ENCODE measurements at regions not wholly inside any gene's neighbourhood (a gene's known extent, or its start where the extent isn't known, plus 50 kb on each side); places are given as distances from the start of the nearest gene placed in this dataset.

- no peak for DNase-seq (ENCODE audit: low read depth in 2 of 2)
Measured at GRCh38 chr12:92000597-92000996, 145.0 kb downstream of the BTG1 start.

GRCh38 chr12:91999823-92000222, 145.8 kb downstream of the BTG1 start:
- no peak for DNase-seq (ENCODE audit: low read depth in 2 of 2)

DNA sequence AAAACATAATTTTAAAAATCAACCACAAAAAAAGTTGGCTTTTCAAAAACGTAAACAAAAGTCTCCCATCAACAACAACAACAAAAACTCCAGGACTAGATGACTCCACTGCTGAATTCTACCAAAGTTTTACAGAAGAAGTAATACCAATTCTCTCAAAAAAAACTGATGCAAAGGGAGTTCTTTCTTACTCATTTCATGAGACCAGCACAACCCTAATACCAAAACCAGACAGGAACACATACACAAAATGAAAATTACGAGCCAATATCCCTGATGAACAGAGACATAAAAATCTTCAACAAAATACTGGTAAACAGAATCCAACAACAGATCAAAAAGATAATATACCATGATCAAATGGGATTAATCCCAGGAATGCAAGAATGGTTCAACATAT, 147.3 kb downstream of the BTG1 start:
- no peak for DNase-seq (ENCODE audit: low read depth in 2 of 2)

- no peak for DNase-seq (ENCODE audit: low read depth in 2 of 2)
Measured at GRCh38 chr12:91994208-91994797, 151.3 kb downstream of the BTG1 start.

- no peak for DNase-seq (ENCODE audit: low read depth in 2 of 2)
Measured at GRCh38 chr12:91993287-91994017, 152.2 kb downstream of the BTG1 start.

- no peak for DNase-seq (ENCODE audit: low read depth in 2 of 2)
Measured at GRCh38 chr12:91991399-91992187, 154.1 kb downstream of the BTG1 start.

DNA sequence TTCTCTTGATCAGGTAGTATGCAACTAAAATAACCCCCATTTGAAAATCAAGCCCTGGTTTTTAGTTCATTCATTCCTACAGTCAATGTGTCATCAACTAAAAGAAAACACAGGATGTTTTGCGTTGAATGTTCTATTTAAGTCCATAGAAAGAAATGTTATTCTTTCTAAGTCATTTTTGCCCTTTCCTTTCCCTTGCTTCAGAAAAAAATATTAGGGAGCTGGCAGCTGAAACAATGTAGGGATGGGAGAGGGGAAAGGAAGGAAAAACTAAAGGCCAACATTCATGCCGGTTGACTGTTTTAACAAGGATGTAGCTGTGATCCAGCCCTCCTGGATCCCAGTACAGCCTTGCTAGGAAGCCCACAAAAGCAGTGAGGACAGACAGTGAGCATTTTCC, 155.1 kb downstream of the BTG1 start:
- DNase-seq (ENCODE audit: low read depth in 2 of 2), result no peak

DNA sequence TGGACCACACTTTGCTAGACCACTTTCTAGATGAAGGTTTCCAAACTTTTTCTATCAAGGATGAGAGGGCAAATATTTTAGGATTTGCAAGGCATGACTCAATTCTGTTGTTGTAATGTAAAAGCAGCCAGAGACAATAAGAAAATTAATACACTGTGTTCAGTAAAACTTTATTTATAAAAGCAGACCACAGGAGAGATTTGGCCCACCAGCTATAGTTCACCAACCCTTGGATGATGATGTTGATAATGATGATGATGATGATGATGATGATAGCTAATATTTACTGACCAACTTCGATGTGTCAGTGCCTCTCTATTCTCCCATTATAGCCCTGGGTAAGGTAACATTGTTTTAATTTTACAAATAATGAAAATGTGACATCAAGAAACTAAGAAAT, 156.5 kb downstream of the BTG1 start:
- DNase-seq (ENCODE audit: low read depth in 2 of 2), result no peak

DNA sequence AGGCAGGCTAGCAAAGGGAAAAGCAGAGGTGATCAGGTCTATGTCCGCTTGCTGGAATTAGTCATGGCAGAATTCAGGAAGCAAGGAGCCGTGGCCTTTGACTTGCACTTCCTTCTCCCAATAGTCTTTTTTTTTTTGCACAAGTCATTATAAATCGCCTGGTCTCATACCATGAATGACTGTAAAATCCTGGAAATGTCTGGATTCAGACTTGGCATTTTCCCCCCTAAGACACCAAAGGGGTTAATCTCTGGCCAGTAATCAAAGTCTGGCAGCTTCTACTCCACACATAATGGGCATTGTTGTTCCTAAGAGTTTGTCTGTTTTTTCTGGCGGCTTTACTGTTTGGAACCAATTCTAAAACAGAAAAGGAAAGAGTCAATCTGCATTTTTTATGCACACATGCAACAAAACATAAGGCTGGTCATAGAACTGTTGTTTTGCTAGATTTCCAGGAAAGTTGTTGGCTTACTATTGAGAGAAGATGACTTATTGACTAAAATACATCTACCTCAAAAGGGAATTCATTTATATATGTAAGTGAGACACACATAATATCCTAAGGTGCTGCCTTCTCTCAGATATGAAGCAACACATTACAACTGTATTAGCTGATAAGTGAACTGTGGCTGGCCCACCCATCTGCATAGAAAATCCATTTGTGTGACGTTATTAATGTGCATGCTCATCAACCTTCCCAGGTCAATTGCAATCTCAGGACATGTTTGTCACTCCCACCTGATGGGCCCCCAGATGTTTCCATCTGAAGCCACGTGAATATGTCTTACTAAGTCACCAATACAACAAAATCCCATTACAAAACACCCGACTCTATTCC, 157.3 kb downstream of the BTG1 start:
- no peak for DNase-seq (ENCODE audit: low read depth in 2 of 2)

DNA sequence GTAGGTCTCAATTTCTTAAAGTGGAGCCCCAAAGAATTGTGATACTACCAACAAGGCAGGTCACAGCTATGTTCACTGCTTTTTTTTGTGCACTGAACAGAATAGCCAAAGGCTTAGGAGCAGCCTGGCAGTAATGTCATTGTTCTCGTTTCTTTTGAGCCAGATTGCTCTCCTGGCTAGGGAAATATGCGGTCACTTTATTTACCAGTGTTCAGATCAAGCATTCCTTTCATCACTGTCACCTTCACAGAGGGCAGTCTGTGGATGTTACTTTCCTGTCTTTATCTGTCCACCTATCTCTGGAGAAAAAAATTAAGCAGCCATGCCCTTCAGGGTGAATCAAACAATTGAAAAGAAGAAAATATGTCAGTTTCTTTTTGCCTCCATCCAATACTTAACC, 159.6 kb downstream of the BTG1 start:
- DNase-seq (ENCODE audit: low read depth in 2 of 2), result no peak

DNA sequence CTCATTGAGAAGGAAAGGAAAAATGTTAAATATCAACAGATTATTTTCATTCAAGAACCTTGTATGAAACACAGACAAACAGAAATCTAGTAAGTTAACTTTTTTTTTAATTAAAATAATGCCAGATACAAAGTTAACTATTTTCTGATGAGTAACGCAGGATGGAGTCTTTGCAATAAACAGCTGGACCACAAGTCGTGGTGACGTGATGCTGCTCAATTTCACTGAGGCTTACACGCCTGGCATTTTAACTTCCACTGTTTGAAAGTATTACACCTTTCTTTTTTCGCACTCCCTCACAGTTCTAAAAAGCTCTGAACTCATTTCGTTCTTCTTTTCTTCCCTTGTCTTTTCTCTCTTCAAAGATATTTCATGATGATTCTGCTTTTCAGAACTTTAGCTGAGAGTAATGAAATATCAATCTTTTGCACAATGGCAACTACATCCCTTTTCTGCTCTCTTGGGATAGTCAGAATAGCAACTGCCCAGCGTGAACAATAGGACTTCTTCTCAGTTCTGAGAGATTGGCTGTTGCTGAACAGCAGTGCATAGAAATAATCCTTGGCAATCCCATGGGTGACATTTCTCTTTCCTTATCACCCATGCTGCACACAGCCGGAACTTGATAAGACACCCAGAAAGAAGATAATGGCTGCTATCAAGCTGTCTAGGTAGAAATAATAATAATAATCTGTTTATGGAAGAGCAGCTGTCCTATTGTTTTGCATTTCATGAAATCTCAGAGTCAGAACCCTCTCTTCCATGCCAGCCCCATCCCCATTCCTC, 160.5 kb downstream of the BTG1 start:
- no peak for DNase-seq (ENCODE audit: low read depth in 2 of 2)

GRCh38 chr12:91984556-91984955, 161.1 kb downstream of the BTG1 start:
- DNase-seq (ENCODE audit: low read depth in 2 of 2), result no peak

DNA sequence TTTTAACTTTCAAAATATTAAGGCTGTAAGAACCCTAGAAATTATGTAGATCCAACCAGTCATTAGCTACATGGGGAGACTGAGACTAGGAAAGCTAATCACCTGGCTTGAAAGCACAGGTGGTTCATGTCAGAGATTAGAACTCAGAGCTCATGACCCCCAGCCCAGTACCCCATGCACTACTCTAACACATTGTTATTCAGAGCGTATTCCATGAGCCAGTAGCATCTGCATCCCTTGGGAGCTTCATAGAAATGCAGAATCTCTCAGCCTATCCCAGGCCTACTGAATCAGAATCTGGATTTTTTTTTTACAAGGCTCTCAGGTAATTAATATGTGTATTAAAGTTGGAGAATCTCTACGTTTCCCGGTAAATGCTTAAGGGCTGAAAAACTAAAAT, 161.7 kb downstream of the BTG1 start:
- no peak for DNase-seq (ENCODE audit: low read depth in 2 of 2)

DNA sequence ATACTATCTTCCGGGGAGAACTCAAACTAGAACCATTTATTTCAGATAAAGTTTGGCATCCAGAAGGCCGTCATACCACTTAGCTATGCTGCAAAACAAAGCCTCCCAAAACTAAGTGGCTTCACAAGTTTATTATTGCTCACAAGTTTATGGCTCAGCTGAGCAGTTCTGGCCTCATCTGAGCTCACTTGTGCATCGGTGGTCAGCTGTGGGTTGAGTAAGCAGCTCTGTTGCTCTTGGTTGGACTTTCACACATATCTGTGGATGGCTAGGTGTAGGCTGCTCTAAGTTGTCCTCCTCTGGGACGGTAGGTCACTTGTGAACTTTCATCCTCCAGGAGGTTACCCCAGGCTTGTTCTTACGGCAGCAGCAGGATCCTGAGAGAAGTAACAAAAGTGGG, 162.7 kb downstream of the BTG1 start:
- no peak for DNase-seq (ENCODE audit: low read depth in 2 of 2)

- no peak for DNase-seq (ENCODE audit: low read depth in 2 of 2)
Measured at GRCh38 chr12:91980389-91980821, 165.2 kb downstream of the BTG1 start.

DNA sequence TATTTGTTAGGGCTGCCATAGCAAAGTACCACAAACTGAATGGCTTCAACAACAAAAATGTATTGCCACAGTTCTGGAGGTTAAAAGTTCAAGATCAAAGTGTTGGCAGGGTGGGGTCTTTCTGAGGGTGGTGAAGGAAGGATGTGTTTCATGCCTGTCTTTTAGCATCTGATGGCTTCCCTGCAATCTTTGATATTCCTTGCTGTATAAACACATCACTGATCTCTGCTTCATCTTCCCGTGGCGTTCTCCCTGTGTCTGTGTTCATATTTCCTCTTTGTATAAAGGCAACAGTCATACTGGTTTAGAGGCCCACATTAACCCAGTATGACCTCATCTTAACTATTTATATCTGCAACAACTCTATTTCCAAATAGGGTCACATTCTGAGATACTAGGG, 167.5 kb downstream of the BTG1 start:
- DNase-seq (ENCODE audit: low read depth in 2 of 2), result no peak

DNA sequence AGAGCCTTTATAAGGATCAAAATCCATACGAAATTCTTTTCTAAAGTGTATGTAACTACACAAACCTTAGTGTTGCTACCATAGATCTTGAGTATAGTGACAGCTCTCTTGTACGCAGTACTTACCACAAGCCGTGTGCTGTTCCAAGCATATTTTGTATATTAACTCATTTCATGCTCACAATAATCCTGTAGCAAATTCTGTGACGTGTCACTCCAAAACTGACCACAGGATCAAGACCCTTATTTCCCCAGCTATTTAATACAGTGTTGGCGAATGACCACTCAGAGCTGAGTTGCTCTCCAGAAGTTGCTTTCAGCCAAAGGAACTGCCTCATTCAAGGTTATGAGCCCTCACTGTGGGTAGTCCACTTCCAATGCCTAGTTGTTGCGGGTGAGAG, 169.8 kb downstream of the BTG1 start:
- no peak for DNase-seq (ENCODE audit: low read depth in 2 of 2)

DNA sequence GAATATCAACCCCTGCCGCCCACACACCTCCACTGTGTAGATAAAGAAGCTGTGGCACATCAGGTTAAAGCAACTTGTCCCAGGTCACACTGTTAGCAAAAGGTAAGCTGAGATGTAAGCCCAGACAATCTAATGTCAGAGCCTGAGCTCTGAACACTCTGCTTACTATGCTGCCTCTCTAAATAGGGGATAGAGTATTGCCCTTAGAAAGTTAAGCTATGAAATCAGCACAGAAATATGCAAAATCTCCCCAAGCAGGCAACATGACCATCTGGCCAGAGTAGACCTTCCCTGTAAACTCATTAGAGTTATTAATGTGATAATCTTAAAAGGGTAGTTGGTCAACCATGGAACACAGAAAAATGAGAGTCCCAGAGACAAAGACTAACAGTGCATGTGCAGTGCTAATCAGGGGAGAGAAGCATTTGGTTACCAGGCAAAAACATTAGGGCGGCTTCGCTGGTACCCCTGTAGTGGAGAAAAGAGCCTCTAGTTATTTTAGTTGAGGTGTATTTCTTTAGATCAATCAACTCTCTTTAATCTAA, 171.0 kb downstream of the BTG1 start:
- DNase-seq (ENCODE audit: low read depth in 2 of 2), result no peak

GRCh38 chr12:91973813-91974212, 171.8 kb downstream of the BTG1 start:
- DNase-seq (ENCODE audit: low read depth in 2 of 2), result no peak

- no peak for DNase-seq (ENCODE audit: low read depth in 2 of 2)
Measured at GRCh38 chr12:91972896-91973295, 172.8 kb downstream of the BTG1 start.

- no peak for DNase-seq (ENCODE audit: low read depth in 2 of 2)
Measured at GRCh38 chr12:91968777-91969171, 176.9 kb downstream of the BTG1 start.

Data from stimulated activated CD8-positive, alpha-beta memory T cell treated with anti-CD3 and anti-CD28 coated beads, Interleukin-7, amount 100 ng/mL, for 4 hours (primary cell).